Myocyte (in vitro differentiated cells): ENCODE measurements at regions not wholly inside any gene's neighbourhood (a gene's known extent, or its start where the extent isn't known, plus 50 kb on each side); places are given as distances from the start of the nearest gene placed in this dataset.
"Not testable (repeated sequence)": the region's sequence is repeated elsewhere in the genome, so short reads cannot be mapped to it uniquely, and the experiment has no call there.

Source experiments
- DNase-seq: peaks from one replicate; pipeline ENCODE4 v3.0.0-alpha.2; 2012; ENCODE audit warnings: low read depth

DNA sequence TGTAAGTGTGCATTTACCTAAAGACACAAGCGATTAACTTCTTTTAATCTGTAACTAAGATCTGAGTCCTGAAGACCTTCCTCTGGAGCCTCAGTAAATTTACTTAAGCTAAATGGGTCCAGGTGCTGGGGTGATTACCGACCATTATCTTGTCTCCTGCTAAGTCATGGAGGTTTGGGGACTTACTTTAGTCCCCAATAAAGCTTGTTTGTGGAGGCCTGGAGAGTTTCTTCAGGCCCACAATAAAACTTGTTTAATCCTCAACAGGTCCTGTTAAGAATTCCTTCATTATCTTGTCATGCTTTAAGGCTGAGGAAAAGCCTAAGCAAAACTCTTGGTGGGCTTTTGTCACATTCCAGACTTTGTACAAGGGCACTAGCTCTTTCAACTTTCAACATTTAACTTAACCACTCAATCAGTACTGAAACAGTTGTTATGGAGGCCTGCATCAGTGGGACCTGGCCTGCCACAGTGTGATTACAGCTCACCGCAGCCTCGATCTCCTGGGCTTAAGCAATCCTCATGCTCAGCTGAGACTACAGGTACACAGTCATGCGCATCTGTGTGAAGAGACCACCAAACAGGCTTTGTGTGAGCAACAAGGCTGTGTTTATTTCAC, 84.0 kb downstream of the FMO4 start:
- no peak for DNase-seq

DNA sequence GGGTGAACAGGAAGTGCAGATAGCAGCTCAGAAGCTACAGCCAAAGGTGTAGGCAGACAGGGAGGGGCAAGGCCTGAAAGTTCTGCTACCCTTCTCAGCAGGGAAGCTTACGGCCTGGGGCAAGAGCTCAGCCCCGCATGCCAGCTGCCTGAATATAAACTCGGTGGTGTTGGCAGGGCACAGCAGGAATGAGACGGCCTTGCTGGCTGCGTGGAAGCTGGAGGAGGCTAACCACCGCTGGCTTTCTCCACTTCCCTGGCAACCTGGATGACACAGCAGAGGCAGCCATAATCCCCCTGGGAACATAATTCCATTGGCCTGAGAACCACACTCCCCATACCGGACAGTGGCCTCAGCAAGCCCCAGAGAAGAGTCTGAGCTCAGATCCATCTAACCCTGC, 81.9 kb upstream of the PRRC2C start:
- peak; percentile 22 for DNase-seq

DNA sequence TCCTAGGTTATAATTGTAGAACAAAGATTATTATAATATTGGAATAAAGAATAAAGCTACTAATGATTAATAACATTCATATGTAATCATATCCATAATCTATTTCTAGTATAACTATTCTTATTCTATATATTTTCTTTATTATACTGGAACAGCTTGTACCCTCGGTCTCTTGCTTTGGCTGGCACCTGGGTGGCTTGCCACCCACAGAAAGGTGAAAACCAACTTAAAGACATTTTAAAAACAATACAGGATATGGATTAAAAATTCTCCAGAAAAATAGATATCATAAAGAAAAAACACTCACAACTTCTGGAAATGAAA, 80.0 kb upstream of the PRRC2C start:
- DNase-seq, result no peak

DNA sequence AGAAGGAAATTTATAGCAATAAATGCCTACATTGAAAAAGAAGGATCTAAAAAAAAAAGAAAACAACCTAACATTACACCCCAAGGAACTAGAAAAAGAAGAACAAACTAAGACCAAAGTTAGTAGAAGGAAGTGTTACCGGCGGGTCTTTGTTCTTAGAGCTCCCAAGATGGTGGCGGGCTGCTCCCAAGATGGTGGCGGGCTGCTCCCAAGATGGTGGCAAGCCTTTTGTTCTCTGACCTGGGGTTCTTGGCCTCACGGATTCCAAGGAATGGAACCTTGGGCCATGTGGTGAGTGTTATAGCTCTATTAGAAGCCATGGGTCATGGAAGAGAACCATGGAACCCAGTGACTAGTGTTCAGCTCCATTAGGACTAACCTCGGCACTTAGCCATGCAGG, 71.8 kb upstream of the PRRC2C start:
- DNase-seq, result not testable (repeated sequence)

DNA sequence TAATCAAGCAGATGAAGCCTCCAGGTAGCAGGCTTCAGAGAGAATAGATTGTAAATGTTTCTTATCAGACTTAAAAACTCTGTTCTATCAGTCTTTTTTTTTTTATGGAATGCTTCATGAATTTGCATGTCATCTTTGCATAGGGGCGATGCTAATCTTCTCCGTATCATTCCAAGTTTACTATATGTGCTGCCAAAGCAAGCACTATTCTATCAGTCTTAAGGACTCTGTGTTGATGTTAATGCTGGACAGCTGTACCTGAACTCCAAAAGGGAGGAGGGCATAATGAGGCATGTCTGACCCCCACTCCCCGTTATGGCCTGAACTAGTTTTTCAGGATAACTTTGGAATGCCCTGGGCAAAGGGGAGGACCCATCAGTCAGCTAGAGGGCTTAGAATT, 66.8 kb upstream of the PRRC2C start:
- DNase-seq, result no peak

DNA sequence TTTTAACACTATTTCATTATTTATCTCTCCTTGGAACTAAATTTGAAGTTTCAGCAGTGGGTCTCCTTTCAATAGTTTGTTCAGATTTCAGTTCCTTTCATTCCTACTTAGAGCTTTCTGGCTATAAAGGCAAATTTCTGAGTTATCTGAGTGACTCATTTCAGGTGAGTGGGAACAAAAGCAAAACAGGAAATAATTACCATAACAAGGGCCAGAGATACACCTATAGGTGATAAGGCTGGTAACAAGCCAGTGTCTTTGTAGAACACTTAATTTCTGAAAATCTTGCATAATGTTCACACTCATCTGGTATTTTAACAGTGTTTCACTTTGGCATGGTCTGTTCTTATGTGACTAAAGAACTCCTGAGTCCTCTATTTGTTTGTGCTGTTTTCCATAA, 64.5 kb upstream of the PRRC2C start:
- DNase-seq, result no peak

DNA sequence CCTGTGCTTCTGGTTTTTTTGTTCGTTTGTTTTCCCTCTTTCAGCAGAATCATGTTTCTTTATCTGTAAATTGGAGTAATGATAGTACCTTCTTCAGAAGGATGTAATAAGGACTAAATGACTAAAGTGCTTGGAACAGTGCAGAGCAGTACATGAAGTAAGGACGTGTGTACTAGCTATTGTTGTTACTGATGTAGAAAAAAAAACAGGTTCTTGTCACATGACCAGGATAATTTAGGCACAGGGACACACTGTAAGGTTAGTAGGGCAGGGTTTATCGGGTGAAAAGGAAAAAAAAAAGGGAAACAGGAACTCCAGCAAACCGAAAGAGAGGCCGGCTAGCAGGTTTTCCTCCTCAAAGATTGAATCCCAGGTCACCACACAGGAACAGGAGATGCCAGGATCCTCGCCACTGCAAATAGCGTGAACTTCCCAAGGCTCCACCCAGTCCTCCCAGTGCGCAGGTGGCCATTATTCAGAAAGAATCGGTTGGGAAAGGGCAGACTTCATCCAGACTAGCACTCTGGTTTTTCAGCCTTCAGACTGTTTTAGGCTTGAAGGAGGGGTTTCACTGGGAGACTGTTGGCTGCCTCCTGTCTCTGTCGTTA, 63.8 kb upstream of the PRRC2C start:
- DNase-seq, result no peak

DNA sequence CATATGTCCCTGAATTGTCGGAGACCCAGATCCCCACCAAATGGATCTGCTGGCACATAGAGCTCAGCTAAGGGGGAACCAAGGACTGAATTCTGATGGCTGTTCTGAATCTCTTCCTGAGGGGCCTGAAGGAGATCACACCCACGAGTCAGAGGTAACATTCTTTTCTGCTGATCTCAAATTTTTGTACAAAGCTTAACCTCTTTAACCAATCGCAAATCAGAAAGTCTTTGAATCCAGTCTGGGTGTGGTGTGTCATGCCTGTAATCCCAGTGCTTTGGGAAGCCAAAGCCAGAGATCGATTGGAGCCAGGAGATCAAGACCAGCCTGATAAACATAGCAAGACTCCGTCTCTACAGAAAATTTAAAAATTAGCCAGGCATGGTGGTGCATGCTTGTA, 62.8 kb upstream of the PRRC2C start:
- no peak for DNase-seq

DNA sequence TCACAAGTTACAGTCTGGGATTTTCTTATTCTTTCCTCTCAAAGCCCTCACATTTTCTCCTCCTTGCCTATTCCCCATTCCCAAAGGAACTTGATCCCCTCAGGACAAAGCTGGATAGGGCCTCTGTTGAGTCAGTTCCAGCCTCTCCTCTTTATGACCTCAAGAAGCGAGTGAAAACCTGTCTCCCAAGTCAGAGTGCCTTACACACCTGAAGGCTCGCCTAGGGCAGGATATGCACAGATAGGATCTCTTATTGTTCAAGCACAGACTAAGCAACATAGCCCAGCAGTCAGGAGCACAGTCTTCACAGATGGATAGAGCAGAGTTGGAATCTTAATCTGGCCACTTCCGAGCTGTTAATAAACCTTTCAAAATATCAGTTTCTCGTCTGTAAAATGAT, 60.8 kb upstream of the PRRC2C start:
- DNase-seq, result no peak

DNA sequence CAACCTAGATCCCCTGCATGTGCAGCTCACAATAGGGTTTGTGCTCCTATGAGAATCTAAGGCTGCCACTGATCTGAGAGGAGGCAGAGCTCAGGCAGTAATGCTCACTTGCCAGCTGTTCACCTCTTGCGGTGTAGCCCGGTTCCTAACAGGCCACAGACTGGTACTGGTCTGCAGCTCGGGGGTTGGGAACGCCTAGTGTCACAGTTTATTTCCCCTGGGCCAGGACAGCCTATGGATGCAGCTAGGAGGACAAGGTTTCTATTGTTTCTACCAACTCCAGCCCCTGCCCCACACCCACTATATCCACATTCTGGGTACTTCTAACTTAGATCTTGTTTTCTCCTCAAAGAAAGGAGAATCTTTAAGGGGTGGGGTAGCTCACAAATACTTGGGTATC, 58.7 kb upstream of the PRRC2C start:
- no peak for DNase-seq

DNA sequence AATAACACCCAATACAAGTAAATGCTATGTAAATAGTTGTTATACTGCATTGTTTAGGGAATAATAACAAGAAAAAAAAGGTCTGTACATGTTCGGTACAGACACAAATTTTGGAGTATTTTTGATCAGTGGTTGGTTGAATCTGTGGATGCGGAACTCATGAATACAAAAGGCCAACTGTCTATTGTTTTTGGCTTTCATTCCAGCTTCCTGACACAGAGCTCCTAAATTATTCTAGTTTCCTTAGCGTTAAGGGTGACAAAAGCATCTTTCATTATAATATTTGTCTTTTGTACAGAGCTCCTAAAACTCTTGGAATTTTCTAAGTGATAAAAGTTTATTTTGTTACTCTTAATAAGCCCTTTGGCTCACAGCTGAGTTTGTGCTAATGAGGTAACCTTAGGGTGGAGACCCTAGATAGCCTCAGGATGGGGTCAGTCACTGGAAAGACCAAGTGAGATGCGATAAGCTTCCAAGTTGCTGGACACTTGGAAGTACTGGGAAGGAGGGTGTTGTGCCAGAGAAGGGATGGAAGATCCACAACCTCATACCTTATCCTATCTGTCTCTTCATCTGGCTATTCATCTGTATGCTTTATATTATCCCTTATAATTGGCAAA, 57.4 kb upstream of the PRRC2C start:
- no peak for DNase-seq

DNA sequence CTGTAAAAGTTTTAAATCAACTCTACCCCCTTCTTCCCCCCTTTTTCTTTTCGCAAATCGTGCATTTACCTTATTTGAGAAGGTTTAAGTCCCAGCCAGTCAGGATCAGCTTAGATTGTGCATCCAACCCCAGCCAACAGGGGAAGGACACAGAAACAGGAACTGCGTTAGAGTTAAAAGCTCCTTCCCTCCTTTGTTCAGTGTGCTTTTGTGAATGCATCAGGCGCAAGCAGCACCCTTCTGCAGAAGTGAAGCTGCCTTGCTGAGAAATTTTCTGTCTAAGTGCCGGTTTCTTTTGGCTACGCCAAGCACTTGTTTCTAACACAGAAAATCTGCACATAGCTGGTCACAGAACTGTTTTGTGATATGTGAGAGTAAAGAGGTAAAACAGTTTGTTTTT, 56.2 kb upstream of the PRRC2C start:
- no peak for DNase-seq

DNA sequence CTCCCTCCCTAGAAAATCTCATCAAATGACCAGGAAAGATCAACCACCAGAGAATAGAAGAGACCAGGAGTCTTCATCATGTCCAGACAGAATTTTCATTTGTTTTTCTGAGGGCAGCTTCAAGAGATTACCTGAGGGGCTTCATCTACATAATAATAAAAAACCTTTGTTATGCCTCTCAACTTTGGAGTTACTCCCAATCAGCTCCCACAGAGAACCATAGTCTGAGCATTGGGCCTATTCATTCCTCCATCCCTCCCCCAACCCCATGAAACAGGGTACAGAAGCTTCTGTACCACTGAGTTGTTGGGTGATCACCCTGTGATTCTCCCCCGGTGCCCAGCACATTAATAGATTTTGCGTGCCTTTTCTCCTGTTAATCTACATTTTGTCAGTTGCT, 53.3 kb upstream of the PRRC2C start:
- no peak for DNase-seq

DNA sequence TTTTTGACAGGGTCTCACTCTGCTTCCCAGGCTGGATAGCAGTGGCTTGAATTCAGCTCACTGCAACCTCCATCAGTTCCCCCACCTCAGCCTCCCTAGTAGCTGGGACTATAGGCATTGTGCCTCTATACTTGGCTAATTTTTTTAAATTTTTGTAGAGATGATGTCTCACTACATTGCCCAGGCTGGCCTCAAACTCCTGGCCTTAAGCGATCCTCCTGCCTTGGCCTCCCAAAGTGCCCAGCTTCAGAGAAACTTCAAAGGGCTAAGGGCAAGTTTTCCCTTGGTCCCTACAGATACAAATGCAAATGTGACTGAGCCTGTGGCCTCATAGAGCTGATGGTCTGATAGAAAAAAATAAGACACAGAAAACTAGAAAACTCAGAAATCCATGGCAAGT, 52.9 kb upstream of the PRRC2C start:
- DNase-seq, result no peak

DNA sequence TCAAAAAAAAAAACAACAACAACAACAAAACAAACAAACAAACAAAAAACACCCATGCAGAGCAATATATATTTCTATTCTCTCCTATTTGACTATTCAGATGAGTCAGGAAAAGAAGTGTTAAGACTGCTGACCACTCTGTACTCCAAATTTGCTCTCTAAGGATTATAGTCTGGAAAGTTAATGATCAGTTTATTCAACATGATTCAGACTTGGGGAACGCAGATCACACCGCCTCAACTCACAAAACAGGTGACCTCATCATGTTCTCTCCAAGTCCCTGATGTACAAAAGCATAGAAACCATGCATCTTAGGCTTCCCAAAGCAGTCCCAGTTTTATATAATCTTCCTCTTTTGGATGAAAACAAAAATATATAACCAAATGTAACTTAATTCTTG, 51.9 kb upstream of the PRRC2C start:
- no peak for DNase-seq

DNA sequence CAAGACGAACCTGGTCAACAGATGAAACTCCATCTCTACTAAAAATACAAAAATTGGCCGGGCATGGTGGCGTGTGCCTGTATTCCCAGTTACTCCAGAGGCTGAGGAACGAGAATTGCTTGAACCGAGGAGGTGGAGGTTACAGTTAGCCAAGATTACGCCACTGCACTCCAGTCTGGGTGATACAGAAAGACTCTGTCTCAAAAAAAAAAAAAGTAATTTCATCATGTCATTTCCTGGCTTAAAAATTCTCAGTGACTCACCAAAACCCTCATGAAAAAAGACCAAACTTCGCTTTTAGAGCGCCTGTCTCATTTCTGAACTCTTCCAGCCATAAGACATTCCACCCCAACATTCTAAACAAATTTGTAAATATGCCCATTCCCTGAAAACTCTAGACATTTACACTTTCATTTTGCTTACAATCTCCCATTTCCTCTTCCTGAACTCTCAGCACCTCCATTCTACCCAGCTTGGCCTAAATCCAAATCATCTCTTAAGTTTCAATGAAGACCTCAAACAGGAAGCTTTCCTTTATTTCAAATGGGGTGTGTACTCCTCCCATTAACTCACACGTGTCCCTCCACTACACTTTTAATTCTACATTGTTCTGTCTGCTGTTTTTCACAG, 50.5 kb upstream of the PRRC2C start:
- DNase-seq, result peak; percentile 53
